ENCODE measurements at regions not wholly inside any gene's neighbourhood (a gene's known extent, or its start where the extent isn't known, plus 50 kb on each side); places are given as distances from the start of the nearest gene placed in this dataset.

DNA sequence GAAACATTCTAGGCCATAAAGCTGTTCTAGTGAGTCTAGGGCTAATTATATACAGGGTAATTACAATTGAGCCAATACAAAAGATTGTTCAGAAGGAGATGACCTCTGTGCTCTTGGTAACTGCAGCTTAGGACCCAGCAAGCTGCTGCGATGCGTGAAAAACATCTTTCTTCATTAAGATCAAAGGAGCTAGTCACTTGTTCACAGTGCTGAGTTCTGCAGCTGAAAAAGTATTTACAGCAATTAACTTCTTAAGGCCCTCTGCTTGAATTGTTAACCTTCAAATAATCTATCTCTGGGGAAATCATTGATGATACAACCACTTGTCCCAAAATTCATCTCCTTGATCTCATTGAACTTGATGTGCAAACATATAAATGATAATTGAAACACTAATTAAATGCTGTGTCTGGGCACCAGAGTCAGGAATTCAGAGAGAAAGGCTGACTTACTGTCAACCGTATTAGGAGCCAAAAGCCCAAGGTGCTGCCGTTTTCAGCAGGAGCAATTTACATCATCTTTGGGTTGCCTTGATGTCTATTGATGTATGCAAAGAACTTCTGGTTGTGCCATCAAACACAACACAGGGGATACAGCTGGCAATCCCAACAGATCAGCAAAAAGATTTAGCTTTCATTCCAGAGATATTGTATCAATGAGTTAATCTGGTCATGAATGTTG, 213.0 kb downstream of the NECTIN3 start:
- no peak for TF ChIP-seq POLR2A (IDR thresholded peaks at IDR 0.05)
- TF ChIP-seq POLR2AphosphoS5 (IDR thresholded peaks at IDR 0.05; ENCODE audit: insufficient read depth in 1 of 2, low read depth in 1 of 2) = no peak

All from vagina (tissue), 2 donors.